GM23338 (cell line): ENCODE measurements at regions not wholly inside any gene's neighbourhood (a gene's known extent, or its start where the extent isn't known, plus 50 kb on each side); places are given as distances from the start of the nearest gene placed in this dataset.

Experiments used
- CREB1 ChIP-seq: fragments of 250-450 bp; sonication (Bioruptor Pico); IDR thresholded peaks from 2 replicates; pipeline ENCODE4 v1.5.0; 2020; ENCODE audit warnings: low read depth, mild to moderate bottlenecking, moderate library complexity
- CTCF ChIP-seq, 2 experiments: fragments of 200-600 bp in 1 of 2; sonication (generic) in 1 of 2; conservative IDR thresholded peaks; 2 replicates each; pipeline versions ENCODE4 v1.5.1 to v1.6.1; 2016 to 2017; ENCODE audit warnings: antibody characterized with exemption in 2 of 2, low read depth in 2 of 2, mild to moderate bottlenecking in 2 of 2, moderate library complexity in 1 of 2
- EZH2 ChIP-seq: fragments of 200-600 bp; sonication (generic); IDR thresholded peaks from one replicate; pipeline ENCODE4 v1.8.0; 2017; ENCODE audit warnings: antibody characterized with exemption, mild to moderate bottlenecking, low read depth; ENCODE audit not compliant: unreplicated experiment
- EZH2phosphoT487 ChIP-seq: fragments of 200-600 bp; sonication (generic); IDR thresholded peaks from one replicate; pipeline ENCODE4 v1.8.1; 2018; ENCODE audit warnings: antibody characterized with exemption; ENCODE audit not compliant: unreplicated experiment
- JUNB ChIP-seq: IDR thresholded peaks from one replicate; pipeline ENCODE4 v1.6.1; 2016; ENCODE audit warnings: antibody characterized with exemption; ENCODE audit not compliant: unreplicated experiment
- POLR2AphosphoS5 ChIP-seq: IDR thresholded peaks from 2 replicates; pipeline ENCODE4 v1.6.1; 2016; ENCODE audit warnings: antibody characterized with exemption, low read depth
- STAT1 ChIP-seq: IDR thresholded peaks from one replicate; pipeline ENCODE4 v1.6.1; 2016; ENCODE audit warnings: antibody characterized with exemption; ENCODE audit not compliant: unreplicated experiment
- ZNF114 ChIP-seq: fragments of 250-450 bp; sonication (Bioruptor Pico); IDR thresholded peaks from 2 replicates; pipeline ENCODE4 v1.5.0; 2020; ENCODE audit warnings: mild to moderate bottlenecking, moderate library complexity
- ZNF331 ChIP-seq: fragments of 250-450 bp; sonication (Bioruptor Pico); IDR thresholded peaks from 2 replicates; pipeline ENCODE4 v1.5.0; 2020; ENCODE audit warnings: low read depth, mild to moderate bottlenecking, moderate library complexity
- ZNF462 ChIP-seq: fragments of 250-450 bp; sonication (Bioruptor Pico); IDR thresholded peaks from 2 replicates; pipeline ENCODE4 v1.5.0; 2020; ENCODE audit warnings: mild to moderate bottlenecking, moderate library complexity
- TF ChIP-seq, protein P1 (sequence below): IDR thresholded peaks from one replicate; pipeline ENCODE4 v1.6.1; 2018; ENCODE audit warnings: antibody characterized with exemption; ENCODE audit not compliant: unreplicated experiment
- TF ChIP-seq, protein P2 (sequence below): IDR thresholded peaks from 2 replicates; pipeline ENCODE4 v1.6.1; 2016; ENCODE audit warnings: antibody characterized with exemption

DNA sequence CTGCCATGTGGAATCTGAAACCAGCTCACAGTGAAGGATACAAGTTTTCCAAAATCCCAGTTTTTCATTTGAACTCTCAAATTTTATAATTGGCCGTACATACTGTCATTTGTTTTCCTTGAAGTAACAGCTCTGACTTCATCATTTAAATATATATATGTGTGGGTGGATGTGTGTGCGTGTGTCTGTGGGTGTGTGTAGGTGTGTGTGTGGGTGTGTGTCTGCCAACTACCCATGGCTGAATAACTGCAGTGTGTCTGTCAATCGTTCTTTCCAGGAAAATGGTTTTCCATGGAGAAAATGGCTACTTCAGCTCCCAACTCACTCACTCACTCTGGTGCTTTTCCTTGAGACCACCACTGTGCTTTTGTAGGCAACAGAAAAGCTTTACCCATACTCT lies 169.0 kb downstream of the PLPP3 start:
- no peak for TF ChIP-seq CTCF (conservative IDR thresholded peaks at IDR 0.05; ENCODE audit: low read depth in 2 of 2)
- no peak for TF ChIP-seq EZH2phosphoT487
- TF ChIP-seq, protein P1, sequence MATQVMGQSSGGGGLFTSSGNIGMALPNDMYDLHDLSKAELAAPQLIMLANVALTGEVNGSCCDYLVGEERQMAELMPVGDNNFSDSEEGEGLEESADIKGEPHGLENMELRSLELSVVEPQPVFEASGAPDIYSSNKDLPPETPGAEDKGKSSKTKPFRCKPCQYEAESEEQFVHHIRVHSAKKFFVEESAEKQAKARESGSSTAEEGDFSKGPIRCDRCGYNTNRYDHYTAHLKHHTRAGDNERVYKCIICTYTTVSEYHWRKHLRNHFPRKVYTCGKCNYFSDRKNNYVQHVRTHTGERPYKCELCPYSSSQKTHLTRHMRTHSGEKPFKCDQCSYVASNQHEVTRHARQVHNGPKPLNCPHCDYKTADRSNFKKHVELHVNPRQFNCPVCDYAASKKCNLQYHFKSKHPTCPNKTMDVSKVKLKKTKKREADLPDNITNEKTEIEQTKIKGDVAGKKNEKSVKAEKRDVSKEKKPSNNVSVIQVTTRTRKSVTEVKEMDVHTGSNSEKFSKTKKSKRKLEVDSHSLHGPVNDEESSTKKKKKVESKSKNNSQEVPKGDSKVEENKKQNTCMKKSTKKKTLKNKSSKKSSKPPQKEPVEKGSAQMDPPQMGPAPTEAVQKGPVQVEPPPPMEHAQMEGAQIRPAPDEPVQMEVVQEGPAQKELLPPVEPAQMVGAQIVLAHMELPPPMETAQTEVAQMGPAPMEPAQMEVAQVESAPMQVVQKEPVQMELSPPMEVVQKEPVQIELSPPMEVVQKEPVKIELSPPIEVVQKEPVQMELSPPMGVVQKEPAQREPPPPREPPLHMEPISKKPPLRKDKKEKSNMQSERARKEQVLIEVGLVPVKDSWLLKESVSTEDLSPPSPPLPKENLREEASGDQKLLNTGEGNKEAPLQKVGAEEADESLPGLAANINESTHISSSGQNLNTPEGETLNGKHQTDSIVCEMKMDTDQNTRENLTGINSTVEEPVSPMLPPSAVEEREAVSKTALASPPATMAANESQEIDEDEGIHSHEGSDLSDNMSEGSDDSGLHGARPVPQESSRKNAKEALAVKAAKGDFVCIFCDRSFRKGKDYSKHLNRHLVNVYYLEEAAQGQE = no peak
- no peak for TF ChIP-seq EZH2
- no peak for TF ChIP-seq POLR2AphosphoS5
- TF ChIP-seq, protein P2, sequence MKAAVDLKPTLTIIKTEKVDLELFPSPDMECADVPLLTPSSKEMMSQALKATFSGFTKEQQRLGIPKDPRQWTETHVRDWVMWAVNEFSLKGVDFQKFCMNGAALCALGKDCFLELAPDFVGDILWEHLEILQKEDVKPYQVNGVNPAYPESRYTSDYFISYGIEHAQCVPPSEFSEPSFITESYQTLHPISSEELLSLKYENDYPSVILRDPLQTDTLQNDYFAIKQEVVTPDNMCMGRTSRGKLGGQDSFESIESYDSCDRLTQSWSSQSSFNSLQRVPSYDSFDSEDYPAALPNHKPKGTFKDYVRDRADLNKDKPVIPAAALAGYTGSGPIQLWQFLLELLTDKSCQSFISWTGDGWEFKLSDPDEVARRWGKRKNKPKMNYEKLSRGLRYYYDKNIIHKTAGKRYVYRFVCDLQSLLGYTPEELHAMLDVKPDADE = no peak
- TF ChIP-seq JUNB = no peak
- TF ChIP-seq STAT1 = no peak
- no peak for TF ChIP-seq ZNF114
- no peak for TF ChIP-seq ZNF462
- TF ChIP-seq CREB1 (CRISPR knock-in tag) = no peak
- no peak for TF ChIP-seq ZNF331 (CRISPR knock-in tag)
